GM19372 (cell line): ENCODE measurements at regions not wholly inside any gene's neighbourhood (a gene's known extent, or its start where the extent isn't known, plus 50 kb on each side); places are given as distances from the start of the nearest gene placed in this dataset.
"Not testable (repeated sequence)": the region's sequence is repeated elsewhere in the genome, so short reads cannot be mapped to it uniquely, and the experiment has no call there.

Experiments
- ATAC-seq: cut with Tn5 transposase; IDR thresholded peaks from one replicate; pipeline ENCODE4 v1.9.1; 2021; ENCODE audit warnings: mild to moderate bottlenecking, low read depth, moderate library complexity; ENCODE audit not compliant: unreplicated experiment

- ATAC-seq: no peak
Observed at GRCh38 chr1:4132352-4133296, 232.6 kb upstream of the C1orf174 start.

DNA sequence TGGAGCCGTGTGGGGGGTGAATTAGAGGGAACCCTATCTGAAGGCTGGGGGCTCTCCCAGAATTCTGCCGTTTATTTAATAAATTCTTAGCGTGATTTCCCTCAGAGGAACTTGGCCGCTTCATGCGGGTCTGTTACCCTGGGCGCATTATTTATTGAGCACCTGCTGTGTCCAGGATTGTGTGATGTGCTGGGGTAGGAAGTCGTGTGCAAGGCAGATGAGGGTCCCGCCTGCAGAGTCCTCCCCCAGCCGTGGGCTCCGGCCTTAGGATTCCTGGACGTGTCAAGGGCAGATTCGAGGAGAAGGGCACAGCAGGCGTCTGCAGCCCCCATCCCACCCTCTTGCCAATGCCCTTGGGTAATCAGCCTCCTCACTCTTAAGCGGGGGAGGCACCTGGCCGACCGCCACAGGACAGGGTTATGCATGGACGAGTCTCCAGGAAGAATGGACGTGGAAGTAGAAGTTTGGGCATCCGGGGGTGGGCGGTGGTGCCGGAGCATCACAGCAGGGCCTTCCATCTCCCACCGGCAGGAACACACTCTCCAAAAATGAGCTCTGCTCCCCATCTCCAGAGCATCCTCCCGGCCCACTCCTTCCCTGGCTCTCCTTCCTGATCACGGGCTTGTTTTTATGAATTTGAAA, 233.3 kb upstream of the C1orf174 start:
- no peak for ATAC-seq

DNA sequence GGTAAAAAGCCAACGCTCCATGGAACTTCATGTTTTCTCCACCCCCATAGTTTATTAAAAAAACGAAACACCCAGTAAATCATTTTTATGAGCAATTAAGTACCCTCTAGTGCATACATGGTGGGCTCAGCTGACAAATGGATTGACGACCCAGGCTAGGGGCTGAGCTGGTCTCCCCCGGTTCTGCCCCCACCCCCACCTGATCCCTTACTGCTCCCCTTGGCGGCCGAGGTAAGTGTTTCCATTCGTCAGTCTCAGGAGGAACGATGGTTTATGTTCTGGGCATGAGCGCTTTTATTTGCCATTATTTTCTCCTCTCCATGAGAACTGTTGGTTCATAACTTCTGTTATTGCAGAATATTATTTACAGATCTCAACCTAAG, 233.9 kb upstream of the C1orf174 start:
- no peak for ATAC-seq

GRCh38 chr1:4135853-4136252, 235.8 kb upstream of the C1orf174 start:
- not testable (repeated sequence) for ATAC-seq

- no peak for ATAC-seq
Observed at GRCh38 chr1:4137621-4138415, 237.7 kb upstream of the C1orf174 start.

GRCh38 chr1:4139646-4140045, 239.6 kb upstream of the C1orf174 start:
- no peak for ATAC-seq

- ATAC-seq: no peak
Observed at GRCh38 chr1:4140241-4140640, 240.2 kb upstream of the C1orf174 start.

DNA sequence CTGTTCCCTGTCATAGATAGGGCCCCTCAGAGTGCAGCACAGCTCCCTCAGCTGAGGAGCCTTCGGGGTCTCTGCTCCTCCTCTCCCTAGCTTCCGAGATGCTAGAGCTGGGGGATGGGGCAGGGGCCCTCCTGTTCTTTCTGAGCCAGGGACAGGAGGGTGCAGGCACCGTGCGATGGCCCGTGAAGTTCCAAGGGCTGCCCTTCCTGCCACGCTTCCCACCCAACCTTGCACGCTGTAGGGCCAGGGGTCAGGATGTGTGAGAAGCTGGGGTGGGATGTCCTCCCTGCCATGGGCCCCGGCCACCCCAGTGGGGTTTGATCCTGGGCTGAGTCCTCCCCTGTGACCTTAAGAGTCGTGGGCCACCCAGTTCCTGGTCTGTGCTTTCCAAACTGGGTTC, 240.7 kb upstream of the C1orf174 start:
- ATAC-seq: no peak

DNA sequence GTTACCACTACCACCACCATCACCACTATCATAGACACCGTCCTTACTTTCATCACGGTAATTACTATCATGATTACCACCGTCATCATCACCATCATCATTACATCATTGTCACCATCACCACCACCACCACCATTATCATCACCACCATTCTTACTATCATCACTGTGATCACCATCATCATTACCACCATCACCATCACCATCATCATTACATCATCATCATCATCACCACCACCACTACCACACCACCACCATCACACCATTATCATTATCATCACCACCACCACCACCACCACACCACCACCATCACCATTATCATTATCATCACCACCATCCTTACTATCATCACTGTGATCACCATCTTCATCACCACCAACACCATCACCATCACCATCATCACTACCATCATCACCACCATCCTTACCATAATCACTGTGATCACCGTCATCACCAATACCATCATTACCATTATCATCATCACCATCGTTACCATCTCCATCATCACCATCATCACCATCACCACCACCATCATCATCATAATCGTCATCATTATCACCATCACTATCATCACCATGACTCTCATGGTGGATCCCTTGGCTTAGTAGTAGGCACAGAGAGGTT, 244.4 kb upstream of the C1orf174 start:
- ATAC-seq: no peak

- ATAC-seq: no peak
Observed at GRCh38 chr1:4146101-4146500, 246.0 kb upstream of the C1orf174 start.

- ATAC-seq: no peak
Observed at GRCh38 chr1:4146614-4147013, 246.5 kb upstream of the C1orf174 start.

DNA sequence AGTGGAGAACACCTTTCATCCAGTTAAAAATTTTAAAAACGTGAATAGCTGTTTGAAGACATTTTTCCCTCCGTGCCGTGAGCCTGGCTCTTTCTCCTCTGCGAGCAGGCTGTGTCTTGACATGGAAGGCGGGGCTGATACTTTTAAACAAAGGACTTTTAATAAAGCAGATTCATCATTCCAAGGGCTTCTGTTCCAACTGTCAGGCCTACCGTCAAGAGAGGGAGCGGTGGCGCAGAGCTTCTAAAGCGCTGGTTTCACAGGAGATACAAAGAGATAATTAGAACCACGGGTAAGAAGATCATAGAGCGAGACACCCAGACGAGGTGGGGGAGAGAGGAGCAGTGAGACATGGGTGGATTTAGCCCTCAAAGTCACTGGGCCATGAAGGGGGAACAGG, 247.4 kb upstream of the C1orf174 start:
- no peak for ATAC-seq

DNA sequence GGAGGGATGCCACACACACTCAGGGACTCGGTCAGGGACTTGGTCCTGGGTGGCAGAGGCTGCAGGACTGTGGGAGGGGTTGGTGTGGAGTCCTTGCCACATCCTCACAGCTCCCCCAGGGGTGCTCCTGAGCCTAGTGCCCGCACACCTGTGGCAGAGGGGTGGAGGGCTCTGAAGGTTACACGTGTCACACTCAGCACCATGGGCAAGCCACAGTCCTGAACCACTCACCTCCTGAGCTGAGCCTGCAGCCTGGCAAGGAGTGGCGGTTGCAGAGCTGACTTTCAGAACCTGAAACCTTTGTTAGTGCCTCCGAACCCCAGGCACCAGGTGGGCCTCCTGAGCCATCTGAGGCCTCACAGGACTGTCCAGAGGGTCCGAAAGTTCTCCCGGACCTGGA, 249.2 kb upstream of the C1orf174 start:
- no peak for ATAC-seq

GRCh38 chr1:4149831-4150230, 249.8 kb upstream of the C1orf174 start:
- ATAC-seq: no peak

GRCh38 chr1:4150262-4150661, 250.2 kb upstream of the C1orf174 start:
- no peak for ATAC-seq

DNA sequence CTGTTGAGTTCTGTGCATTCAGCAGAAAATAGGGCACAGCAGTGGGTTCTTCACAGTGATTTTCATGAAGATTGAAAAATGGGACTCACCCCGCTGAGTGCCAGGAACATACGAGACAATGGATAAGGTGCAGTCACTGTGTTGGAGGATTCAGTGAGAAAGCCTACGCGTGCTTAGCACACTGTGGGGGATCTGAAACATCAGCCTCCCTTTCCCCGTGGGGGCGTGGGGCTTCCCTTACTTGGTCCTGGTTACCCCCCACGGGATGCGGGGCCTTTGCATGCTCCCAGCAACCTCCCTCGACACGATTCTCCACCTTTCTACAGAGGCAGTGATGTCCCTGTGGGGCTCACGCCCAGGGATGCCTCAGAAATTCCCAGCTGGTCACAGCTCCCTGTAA, 252.2 kb upstream of the C1orf174 start:
- no peak for ATAC-seq

- ATAC-seq: no peak
Observed at GRCh38 chr1:4153571-4153970, 253.5 kb upstream of the C1orf174 start.

GRCh38 chr1:4156241-4156973, 256.3 kb upstream of the C1orf174 start:
- ATAC-seq: no peak

- ATAC-seq: no peak
Observed at GRCh38 chr1:4160181-4160580, 260.1 kb upstream of the C1orf174 start.

GRCh38 chr1:4161366-4162006, 261.4 kb upstream of the C1orf174 start:
- ATAC-seq: no peak
